Keratinocyte (primary cell): ENCODE measurements at regions not wholly inside any gene's neighbourhood (a gene's known extent, or its start where the extent isn't known, plus 50 kb on each side); places are given as distances from the start of the nearest gene placed in this dataset.

ENCODE experiments used
- DNase-seq: peaks from one replicate; pipeline ENCODE4 v3.0.0-alpha.2; 2011; ENCODE audit warnings: low read depth, missing footprints, low spot score
- FAIRE-seq: peaks from 2 replicates; lab custom pipeline; 2011; peaks lifted over from hg19 to GRCh38; lab: Jason Lieb, UNC
- H2AFZ ChIP-seq: 2 replicates; pipeline ENCODE4 v1.6.0; 2012; ENCODE audit warnings: low read length, control low read depth, inconsistent platforms; ENCODE audit not compliant: control insufficient read depth
- H3K27ac ChIP-seq: 2 replicates; pipeline ENCODE4 v1.5.1; 2011; ENCODE audit warnings: low read length; ENCODE audit not compliant: control insufficient read depth, insufficient read depth
- H3K27me3 ChIP-seq: 3 replicates; pipeline ENCODE4 v1.6.0; 2011; ENCODE audit warnings: low read length; ENCODE audit not compliant: control insufficient read depth, insufficient read depth; ENCODE audit errors: extremely low read depth
- H3K36me3 ChIP-seq, 2 experiments: 2 replicates in 1 of 2; 3 replicates in 1 of 2; pipeline ENCODE4 v1.5.1; 2011; ENCODE audit warnings: low read length in 2 of 2, mild to moderate bottlenecking in 1 of 2; ENCODE audit not compliant: control insufficient read depth in 2 of 2, insufficient read depth in 2 of 2; ENCODE audit errors: extremely low read depth in 1 of 2
- H3K4me1 ChIP-seq: 3 replicates; pipeline ENCODE4 v1.5.1; 2011; ENCODE audit warnings: low read length; ENCODE audit not compliant: control insufficient read depth, insufficient read depth; ENCODE audit errors: extremely low read depth
- H3K4me2 ChIP-seq: 3 replicates; pipeline ENCODE4 v1.6.0; 2011; ENCODE audit warnings: low read depth, low read length; ENCODE audit not compliant: control insufficient read depth, insufficient read depth; ENCODE audit errors: extremely low read depth
- H3K4me3 ChIP-seq, 3 experiments: fragments of 200-600 bp in 1 of 3; sonication (generic) in 1 of 3; 2 replicates in 2 of 3; 3 replicates in 1 of 3; pipeline ENCODE4 v1.5.1; 2011 to 2016; ENCODE audit warnings: low read length in 3 of 3, mild to moderate bottlenecking in 3 of 3, control low read depth in 2 of 3, inconsistent platforms in 1 of 3, low read depth in 1 of 3, mixed read lengths in 1 of 3, mixed run types in 1 of 3, moderate library complexity in 1 of 3; ENCODE audit not compliant: control insufficient read depth in 2 of 3, insufficient read depth in 2 of 3; ENCODE audit errors: extremely low read depth in 1 of 3
- H3K79me2 ChIP-seq: 2 replicates; pipeline ENCODE4 v1.6.0; 2012; ENCODE audit warnings: low read length; ENCODE audit not compliant: control insufficient read depth, insufficient read depth
- H3K9ac ChIP-seq: 3 replicates; pipeline ENCODE4 v1.6.0; 2011; ENCODE audit warnings: low read length; ENCODE audit not compliant: control insufficient read depth, insufficient read depth; ENCODE audit errors: extremely low read depth
- H3K9me1 ChIP-seq: 3 replicates; pipeline ENCODE4 v1.6.0; 2011; ENCODE audit warnings: low read length; ENCODE audit not compliant: control insufficient read depth, insufficient read depth; ENCODE audit errors: extremely low read depth
- H3K9me3 ChIP-seq: 2 replicates; pipeline ENCODE4 v1.5.1; 2012; ENCODE audit warnings: low read depth, low read length; ENCODE audit not compliant: control insufficient read depth
- H4K20me1 ChIP-seq: 3 replicates; pipeline ENCODE4 v1.6.0; 2011; ENCODE audit warnings: low read length; ENCODE audit not compliant: control insufficient read depth, insufficient read depth; ENCODE audit errors: extremely low read depth
- EZH2 ChIP-seq: IDR thresholded peaks from one replicate; pipeline ENCODE4 v1.6.1; 2012; ENCODE audit warnings: inconsistent platforms, mild to moderate bottlenecking, low read length, moderate library complexity
- dilution Hi-C: fragments of 300-500 bp; cut with MboI; formaldehyde crosslinking; loops from one replicate; pipeline ENCODE4 v1.7.0; 2020; ENCODE audit warnings: low sequenced_read_pairs; ENCODE audit not compliant: extremely low pct_ligation_motif_present
- TF ChIP-seq, protein P1 (sequence below), 3 experiments: IDR thresholded peaks in 1 of 3; conservative IDR thresholded peaks in 1 of 3; optimal IDR thresholded peaks in 1 of 3; 2 replicates in 2 of 3; 3 replicates in 1 of 3; pipeline versions ENCODE3 to v1.5.1; 2011; ENCODE audit warnings: low read length in 3 of 3, mild to moderate bottlenecking in 3 of 3, moderate library complexity in 2 of 3, control low read depth in 1 of 3, inconsistent platforms in 1 of 3; ENCODE audit not compliant: insufficient read depth in 2 of 3; ENCODE audit errors: extremely low read depth in 1 of 3

DNA sequence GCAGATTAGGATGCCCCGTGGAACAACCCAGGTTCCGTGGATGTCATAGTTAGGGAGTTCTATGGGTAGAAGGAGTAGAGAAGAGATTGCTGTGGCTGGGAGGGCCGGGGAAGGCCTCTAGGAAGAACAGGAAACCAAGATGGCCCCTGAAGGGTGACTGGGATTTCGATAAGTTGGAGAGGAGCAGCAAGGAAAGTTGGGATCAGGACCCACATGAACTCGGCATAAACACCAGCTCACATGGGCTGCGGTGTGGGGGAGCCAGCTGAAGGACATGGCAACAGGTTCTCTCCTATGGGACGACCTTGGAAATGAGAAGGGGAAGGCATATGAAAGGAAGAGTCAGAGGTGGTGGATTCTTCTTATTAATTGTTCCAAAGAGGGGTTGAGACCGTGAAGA lies 333.7 kb upstream of the SHH start:
- no peaks in the 10 kb centered on the region for H3K4me1 ChIP-seq
- TF ChIP-seq, protein P1, sequence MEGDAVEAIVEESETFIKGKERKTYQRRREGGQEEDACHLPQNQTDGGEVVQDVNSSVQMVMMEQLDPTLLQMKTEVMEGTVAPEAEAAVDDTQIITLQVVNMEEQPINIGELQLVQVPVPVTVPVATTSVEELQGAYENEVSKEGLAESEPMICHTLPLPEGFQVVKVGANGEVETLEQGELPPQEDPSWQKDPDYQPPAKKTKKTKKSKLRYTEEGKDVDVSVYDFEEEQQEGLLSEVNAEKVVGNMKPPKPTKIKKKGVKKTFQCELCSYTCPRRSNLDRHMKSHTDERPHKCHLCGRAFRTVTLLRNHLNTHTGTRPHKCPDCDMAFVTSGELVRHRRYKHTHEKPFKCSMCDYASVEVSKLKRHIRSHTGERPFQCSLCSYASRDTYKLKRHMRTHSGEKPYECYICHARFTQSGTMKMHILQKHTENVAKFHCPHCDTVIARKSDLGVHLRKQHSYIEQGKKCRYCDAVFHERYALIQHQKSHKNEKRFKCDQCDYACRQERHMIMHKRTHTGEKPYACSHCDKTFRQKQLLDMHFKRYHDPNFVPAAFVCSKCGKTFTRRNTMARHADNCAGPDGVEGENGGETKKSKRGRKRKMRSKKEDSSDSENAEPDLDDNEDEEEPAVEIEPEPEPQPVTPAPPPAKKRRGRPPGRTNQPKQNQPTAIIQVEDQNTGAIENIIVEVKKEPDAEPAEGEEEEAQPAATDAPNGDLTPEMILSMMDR (optimal IDR thresholded peaks at IDR 0.05 in 1 of 3, IDR thresholded peaks at IDR 0.05 in 1 of 3, conservative IDR thresholded peaks at IDR 0.05 in 1 of 3; ENCODE audit: extremely low read depth in 1 of 3, insufficient read depth in 2 of 3, low read length in 3 of 3): no peak
- no peak for TF ChIP-seq EZH2
- no peak overlapping the region for H3K4me2 ChIP-seq
- peaks cover 5% of the 10 kb centered on the region for H3K9me3 ChIP-seq
- DNase-seq (no peak), FAIRE-seq (no peak)
- H3K27ac ChIP-seq: no peak overlapping the region
- H3K27me3 ChIP-seq: no peaks in the 10 kb centered on the region
- no peak overlapping the region for H3K9ac ChIP-seq
- no peak overlapping the region for H3K4me3 ChIP-seq
- no peaks in the 10 kb centered on the region for H3K36me3 ChIP-seq
- dilution Hi-C loops: no loop called here
- H4K20me1 ChIP-seq: no peaks in the 10 kb centered on the region
- H2AFZ ChIP-seq: no peak overlapping the region
- no peaks in the 10 kb centered on the region for H3K9me1 ChIP-seq
- H3K79me2 ChIP-seq: no peaks in the 10 kb centered on the region

DNA sequence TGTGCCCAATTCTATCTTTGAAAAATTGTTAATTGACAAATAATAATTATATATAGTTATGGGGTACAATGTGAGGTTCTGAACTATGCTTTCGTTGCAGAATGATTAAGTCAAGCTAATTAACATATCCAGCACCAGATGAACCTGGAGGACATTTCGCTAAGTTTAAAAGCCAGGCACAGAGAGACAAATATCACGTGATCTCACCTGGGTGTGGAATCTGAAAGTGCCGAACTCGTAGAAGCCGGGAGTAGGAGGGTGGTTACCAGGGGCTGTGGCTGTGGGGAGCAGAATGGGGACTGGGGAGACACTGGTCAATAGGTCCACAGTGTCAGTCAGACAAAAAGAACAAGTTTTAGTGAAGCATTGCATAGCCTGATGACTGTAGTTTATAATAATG lies 332.9 kb upstream of the SHH start:
- no peak overlapping the region for H3K4me3 ChIP-seq
- no peaks in the 10 kb centered on the region for H3K4me1 ChIP-seq
- DNase-seq (no peak), FAIRE-seq (no peak)
- TF ChIP-seq EZH2: no peak
- H3K9me3 ChIP-seq: peaks cover 5% of the 10 kb centered on the region
- H3K9ac ChIP-seq: no peak overlapping the region
- no peak overlapping the region for H2AFZ ChIP-seq
- no peaks in the 10 kb centered on the region for H4K20me1 ChIP-seq
- no peak overlapping the region for H3K27ac ChIP-seq
- no peaks in the 10 kb centered on the region for H3K27me3 ChIP-seq
- dilution Hi-C loops: no loop called here
- H3K4me2 ChIP-seq: no peak overlapping the region
- no peaks in the 10 kb centered on the region for H3K36me3 ChIP-seq
- no peaks in the 10 kb centered on the region for H3K79me2 ChIP-seq
- no peaks in the 10 kb centered on the region for H3K9me1 ChIP-seq

DNA sequence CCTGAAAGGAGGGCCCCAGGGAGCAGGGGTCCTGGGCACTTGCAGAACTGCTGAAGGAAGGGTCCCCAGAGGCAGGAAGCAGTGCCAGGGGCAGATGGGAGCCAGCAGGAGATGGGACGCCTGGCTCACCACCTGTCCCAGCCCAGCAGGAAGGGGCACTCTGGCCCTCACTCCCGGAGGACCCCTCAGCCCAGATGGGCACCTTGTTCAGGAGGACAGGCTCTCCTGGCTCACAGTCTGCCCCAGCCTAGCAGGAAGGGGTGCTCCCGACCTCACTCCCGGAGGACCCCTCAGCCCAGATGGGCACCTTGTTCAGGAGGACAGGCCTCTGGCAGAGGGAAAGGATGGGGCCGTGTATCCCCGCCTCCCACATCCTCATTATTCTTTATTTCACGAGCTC lies 331.4 kb upstream of the SHH start:
- no peaks in the 10 kb centered on the region for H4K20me1 ChIP-seq
- DNase-seq (no peak), FAIRE-seq (no peak)
- no peaks in the 10 kb centered on the region for H3K79me2 ChIP-seq
- H3K4me1 ChIP-seq: no peaks in the 10 kb centered on the region
- TF ChIP-seq EZH2: no peak
- TF ChIP-seq, protein P1 (optimal IDR thresholded peaks at IDR 0.05 in 1 of 3, IDR thresholded peaks at IDR 0.05 in 1 of 3, conservative IDR thresholded peaks at IDR 0.05 in 1 of 3; ENCODE audit: extremely low read depth in 1 of 3, insufficient read depth in 2 of 3, low read length in 3 of 3): no peak
- dilution Hi-C loops: no loop called here
- no peaks in the 10 kb centered on the region for H3K27me3 ChIP-seq
- H3K4me3 ChIP-seq: no peak overlapping the region
- H3K9ac ChIP-seq: no peak overlapping the region
- H2AFZ ChIP-seq: no peak overlapping the region
- no peak overlapping the region for H3K4me2 ChIP-seq
- no peaks in the 10 kb centered on the region for H3K36me3 ChIP-seq
- H3K9me3 ChIP-seq: peaks cover 5% of the 10 kb centered on the region
- no peak overlapping the region for H3K27ac ChIP-seq
- H3K9me1 ChIP-seq: no peaks in the 10 kb centered on the region
